Hepatocyte (in vitro differentiated cells): ENCODE measurements at regions not wholly inside any gene's neighbourhood (a gene's known extent, or its start where the extent isn't known, plus 50 kb on each side); places are given as distances from the start of the nearest gene placed in this dataset.

Experiments
- DNase-seq: peaks from one replicate; pipeline ENCODE4 v3.0.0-alpha.2; 2016; ENCODE audit warnings: low spot score
- H2AFZ ChIP-seq: fragments of 200-600 bp; sonication (generic); 2 replicates; pipeline ENCODE4 v1.6.0; 2016; ENCODE audit warnings: antibody characterized with exemption, mild to moderate bottlenecking
- H3K27ac ChIP-seq: fragments of 200-600 bp; sonication (generic); 2 replicates; pipeline ENCODE4 v1.5.1; 2016; ENCODE audit warnings: mild to moderate bottlenecking
- H3K27me3 ChIP-seq: fragments of 200-600 bp; sonication (generic); 2 replicates; pipeline ENCODE4 v1.6.1; 2016
- H3K36me3 ChIP-seq: fragments of 200-600 bp; sonication (generic); replicated peaks from 2 replicates; pipeline ENCODE4 v1.5.1; 2016; ENCODE audit warnings: low read depth; ENCODE audit not compliant: insufficient read depth
- H3K4me1 ChIP-seq: fragments of 200-600 bp; sonication (generic); 2 replicates; pipeline ENCODE4 v1.5.1; 2016; ENCODE audit warnings: mild to moderate bottlenecking, moderate library complexity; ENCODE audit not compliant: insufficient read depth
- H3K4me2 ChIP-seq: fragments of 200-600 bp; sonication (generic); 2 replicates; pipeline ENCODE4 v1.6.0; 2016
- H3K4me3 ChIP-seq: fragments of 200-600 bp; sonication (generic); 2 replicates; pipeline ENCODE4 v1.5.1; 2016; ENCODE audit warnings: mild to moderate bottlenecking
- H3K79me2 ChIP-seq: fragments of 200-600 bp; sonication (generic); 2 replicates; pipeline ENCODE4 v1.6.0; 2017; ENCODE audit warnings: mild to moderate bottlenecking
- H3K9me2 ChIP-seq: fragments of 200-600 bp; sonication (generic); replicated peaks from 2 replicates; pipeline ENCODE4 v1.6.0; 2017; ENCODE audit warnings: mild to moderate bottlenecking; ENCODE audit not compliant: insufficient read depth
- H3K9me3 ChIP-seq: fragments of 200-600 bp; sonication (generic); 2 replicates; pipeline ENCODE4 v1.5.1; 2016; ENCODE audit warnings: low read depth, mild to moderate bottlenecking
- H4K20me1 ChIP-seq: fragments of 200-600 bp; sonication (generic); 2 replicates; pipeline ENCODE4 v1.6.0; 2016; ENCODE audit warnings: mild to moderate bottlenecking; ENCODE audit not compliant: insufficient read depth, poor library complexity, severe bottlenecking
- EZH2 ChIP-seq: fragments of 200-600 bp; sonication (generic); IDR thresholded peaks from 2 replicates; pipeline ENCODE4 v1.6.1; 2016; ENCODE audit warnings: antibody characterized with exemption, mild to moderate bottlenecking, borderline replicate concordance
- EZH2phosphoT487 ChIP-seq: fragments of 200-600 bp; sonication (generic); IDR thresholded peaks from one replicate; pipeline ENCODE4 v1.6.1; 2018; ENCODE audit warnings: antibody characterized with exemption, mild to moderate bottlenecking, low read depth, moderate library complexity; ENCODE audit not compliant: unreplicated experiment, severe bottlenecking
- WGBS: methylation state at CpG from one replicate; pipeline ENCODE4 v1.1.6; 2016; ENCODE audit warnings: low lambda C conversion rate; ENCODE audit errors: missing lambda C conversion rate; 5-methylcytosine and 5-hydroxymethylcytosine counted together
- TF ChIP-seq, protein P1 (sequence below): fragments of 200-600 bp; sonication (generic); IDR thresholded peaks from 2 replicates; pipeline ENCODE4 v1.5.1; 2016; ENCODE audit warnings: antibody characterized with exemption, mild to moderate bottlenecking; ENCODE audit not compliant: poor library complexity

DNA sequence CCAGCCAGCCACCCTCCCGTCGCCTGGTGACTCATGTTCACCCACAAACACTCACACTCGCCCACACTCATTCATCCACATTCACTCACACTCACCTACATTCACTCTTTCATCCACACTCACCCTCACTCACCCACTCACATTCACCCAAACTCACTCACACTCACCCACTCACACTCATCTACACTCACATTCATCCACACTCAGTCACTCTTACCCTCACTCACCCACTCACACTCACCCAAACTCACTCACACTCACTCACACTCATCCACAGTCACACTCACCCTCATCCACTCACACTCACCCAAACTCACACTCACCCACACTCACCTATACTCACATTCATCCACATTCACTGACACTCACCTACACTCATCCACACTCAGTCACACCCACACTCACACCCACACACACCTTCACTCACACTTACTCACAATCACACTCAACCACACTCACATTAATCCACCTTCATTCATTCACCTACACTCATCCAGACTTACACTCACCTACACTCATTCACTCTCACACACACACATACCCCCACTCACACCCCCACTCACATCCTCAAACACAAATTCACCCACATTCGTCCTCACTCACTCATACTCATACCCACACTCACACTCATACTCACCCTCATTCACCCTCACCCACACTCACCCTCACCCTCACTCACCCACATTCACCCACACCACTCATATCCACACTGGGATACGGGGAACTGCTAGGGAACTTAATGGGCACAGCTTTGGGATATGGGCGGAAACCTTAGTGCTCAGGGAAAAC, 2221.6 kb upstream of the AGA start:
- Histone ChIP-seq H3K36me3 (no peaks in the 10 kb centered on the region), H3K27me3 (no peaks in the 10 kb centered on the region), H3K79me2 (no peaks in the 10 kb centered on the region), H3K4me1 (no peaks in the 10 kb centered on the region), H3K4me2 (no peak overlapping the region), H2AFZ (no peak overlapping the region), H3K4me3 (no peak overlapping the region), H3K27ac (no peak overlapping the region), H4K20me1 (no peaks in the 10 kb centered on the region), H3K9me2 (no peaks in the 10 kb centered on the region), H3K9me3 (no peaks in the 10 kb centered on the region)
- DNase-seq, result no peak
- WGBS, result 94% methylated on average over 4 of the region's 6 CpGs
- no peak for TF ChIP-seq EZH2phosphoT487
- TF ChIP-seq, protein P1, sequence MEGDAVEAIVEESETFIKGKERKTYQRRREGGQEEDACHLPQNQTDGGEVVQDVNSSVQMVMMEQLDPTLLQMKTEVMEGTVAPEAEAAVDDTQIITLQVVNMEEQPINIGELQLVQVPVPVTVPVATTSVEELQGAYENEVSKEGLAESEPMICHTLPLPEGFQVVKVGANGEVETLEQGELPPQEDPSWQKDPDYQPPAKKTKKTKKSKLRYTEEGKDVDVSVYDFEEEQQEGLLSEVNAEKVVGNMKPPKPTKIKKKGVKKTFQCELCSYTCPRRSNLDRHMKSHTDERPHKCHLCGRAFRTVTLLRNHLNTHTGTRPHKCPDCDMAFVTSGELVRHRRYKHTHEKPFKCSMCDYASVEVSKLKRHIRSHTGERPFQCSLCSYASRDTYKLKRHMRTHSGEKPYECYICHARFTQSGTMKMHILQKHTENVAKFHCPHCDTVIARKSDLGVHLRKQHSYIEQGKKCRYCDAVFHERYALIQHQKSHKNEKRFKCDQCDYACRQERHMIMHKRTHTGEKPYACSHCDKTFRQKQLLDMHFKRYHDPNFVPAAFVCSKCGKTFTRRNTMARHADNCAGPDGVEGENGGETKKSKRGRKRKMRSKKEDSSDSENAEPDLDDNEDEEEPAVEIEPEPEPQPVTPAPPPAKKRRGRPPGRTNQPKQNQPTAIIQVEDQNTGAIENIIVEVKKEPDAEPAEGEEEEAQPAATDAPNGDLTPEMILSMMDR, result no peak
- TF ChIP-seq EZH2, result no peak

DNA sequence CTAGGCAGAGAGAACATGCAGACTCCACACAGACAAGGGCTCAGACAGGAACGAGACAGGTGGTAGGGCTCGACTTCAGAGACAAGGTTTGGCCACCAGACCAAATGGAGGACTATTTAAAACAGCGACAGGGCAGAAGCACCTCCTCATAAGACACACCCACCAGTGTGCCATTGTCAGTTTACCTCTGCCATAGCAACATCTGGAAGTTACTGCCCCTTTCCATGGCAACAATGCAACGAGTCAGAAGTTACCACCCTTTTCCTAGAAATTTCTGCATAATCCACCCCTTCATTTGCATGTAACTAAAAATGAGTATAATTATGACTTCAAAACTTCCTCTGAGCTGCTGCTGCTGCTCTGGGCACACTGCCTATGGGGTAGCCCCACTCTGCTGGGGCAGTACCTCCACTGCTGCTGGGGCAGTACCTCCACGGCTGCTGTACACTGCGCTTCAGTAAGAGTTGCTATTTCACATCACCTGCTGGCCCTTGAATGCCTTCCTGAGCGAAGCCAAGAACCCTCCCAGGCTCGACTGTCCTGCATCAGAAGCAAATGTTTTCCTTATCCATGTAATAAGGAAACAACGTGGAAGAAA, 2222.3 kb upstream of the AGA start:
- Histone ChIP-seq H3K27me3 (no peaks in the 10 kb centered on the region), H3K4me1 (no peaks in the 10 kb centered on the region), H3K9me2 (no peaks in the 10 kb centered on the region), H2AFZ (no peak overlapping the region), H3K36me3 (no peaks in the 10 kb centered on the region), H4K20me1 (no peaks in the 10 kb centered on the region), H3K27ac (no peak overlapping the region), H3K4me2 (no peak overlapping the region), H3K79me2 (no peaks in the 10 kb centered on the region), H3K9me3 (no peaks in the 10 kb centered on the region), H3K4me3 (no peak overlapping the region)
- WGBS, result 93% methylated on average over 9 of the region's 9 CpGs
- no peak for DNase-seq
- TF ChIP-seq EZH2phosphoT487, result no peak
- TF ChIP-seq, protein P1, result no peak
- TF ChIP-seq EZH2, result no peak

DNA sequence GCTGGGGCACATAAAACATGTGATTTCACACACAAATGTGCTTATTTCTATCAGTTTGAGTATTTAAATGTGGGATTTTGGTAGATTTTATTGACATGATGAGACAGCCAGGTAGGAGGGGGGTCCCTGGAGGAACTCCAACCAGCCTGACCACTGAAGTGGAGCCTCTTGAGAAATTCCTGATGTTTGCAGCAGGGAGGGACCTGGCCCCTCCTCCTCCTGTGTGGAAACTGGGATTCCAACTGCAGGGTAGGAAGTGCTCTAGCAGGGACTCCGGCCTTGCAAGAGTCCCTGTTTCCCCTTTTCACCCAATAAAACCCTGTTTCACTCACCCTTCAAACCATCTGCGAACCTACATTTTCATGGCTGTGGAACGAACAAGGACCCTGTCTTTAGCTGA, 2224.0 kb upstream of the AGA start:
- 69% methylated on average over 3 of the region's 3 CpGs for WGBS
- Histone ChIP-seq H2AFZ (no peak overlapping the region), H3K27ac (no peak overlapping the region), H3K79me2 (no peaks in the 10 kb centered on the region), H3K36me3 (no peaks in the 10 kb centered on the region), H3K9me2 (no peaks in the 10 kb centered on the region), H4K20me1 (no peaks in the 10 kb centered on the region), H3K27me3 (no peaks in the 10 kb centered on the region), H3K4me3 (no peak overlapping the region), H3K4me1 (no peaks in the 10 kb centered on the region), H3K4me2 (no peak overlapping the region), H3K9me3 (no peaks in the 10 kb centered on the region)
- TF ChIP-seq EZH2phosphoT487 (no peak), EZH2 (no peak)
- TF ChIP-seq, protein P1, result no peak
- DNase-seq, result no peak
